GM19463 (cell line): ENCODE measurements at regions not wholly inside any gene's neighbourhood (a gene's known extent, or its start where the extent isn't known, plus 50 kb on each side); places are given as distances from the start of the nearest gene placed in this dataset.

Experiments
- ATAC-seq: cut with Tn5 transposase; IDR thresholded peaks from one replicate; pipeline ENCODE4 v1.9.1; 2021; ENCODE audit warnings: mild to moderate bottlenecking, moderate library complexity; ENCODE audit not compliant: unreplicated experiment

DNA sequence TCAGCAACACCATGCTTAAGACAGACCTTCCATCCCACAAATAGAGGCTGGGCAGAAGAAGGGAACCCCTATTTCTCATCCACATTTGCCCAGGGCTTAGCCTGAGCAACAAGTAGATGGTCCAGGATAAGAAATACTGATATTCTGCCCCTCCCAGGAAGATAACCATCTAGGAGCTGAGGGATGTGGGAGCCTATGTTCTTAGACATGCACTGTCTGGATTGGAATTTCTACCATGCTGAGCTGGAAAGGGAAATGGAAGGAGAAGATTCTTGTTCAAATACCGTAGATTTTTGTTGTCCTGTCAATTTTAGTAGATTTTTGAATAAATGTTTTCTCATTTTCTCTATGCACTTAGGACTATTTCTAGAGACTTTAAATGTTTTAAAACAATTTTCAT, 450.7 kb upstream of the SEMA6D start:
- ATAC-seq: no peak

GRCh38 chr15:47273864-47274263, 443.4 kb upstream of the SEMA6D start:
- no peak for ATAC-seq

- ATAC-seq: no peak
Measured at GRCh38 chr15:47283246-47283645, 434.1 kb upstream of the SEMA6D start.

DNA sequence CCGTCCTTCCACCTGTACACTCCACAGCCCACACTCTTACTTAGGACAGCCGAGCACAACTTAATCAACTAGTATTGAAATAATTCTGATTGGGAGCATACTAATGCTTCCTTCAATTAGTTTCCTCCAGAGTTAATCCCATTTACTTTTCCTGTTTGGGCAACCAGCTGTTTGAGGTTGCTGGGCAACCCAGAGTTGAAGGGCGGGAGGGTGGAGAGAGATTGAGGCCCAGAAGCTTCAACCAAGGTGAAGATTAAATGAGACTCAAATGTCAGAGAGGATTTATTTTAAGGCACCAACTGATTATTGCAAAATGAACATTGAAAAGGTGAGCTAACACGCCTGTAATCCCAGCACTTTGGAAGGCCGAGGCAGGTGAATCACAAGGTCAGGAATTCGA, 428.5 kb upstream of the SEMA6D start:
- no peak for ATAC-seq

- ATAC-seq: no peak
Measured at GRCh38 chr15:47289656-47290055, 427.6 kb upstream of the SEMA6D start.

DNA sequence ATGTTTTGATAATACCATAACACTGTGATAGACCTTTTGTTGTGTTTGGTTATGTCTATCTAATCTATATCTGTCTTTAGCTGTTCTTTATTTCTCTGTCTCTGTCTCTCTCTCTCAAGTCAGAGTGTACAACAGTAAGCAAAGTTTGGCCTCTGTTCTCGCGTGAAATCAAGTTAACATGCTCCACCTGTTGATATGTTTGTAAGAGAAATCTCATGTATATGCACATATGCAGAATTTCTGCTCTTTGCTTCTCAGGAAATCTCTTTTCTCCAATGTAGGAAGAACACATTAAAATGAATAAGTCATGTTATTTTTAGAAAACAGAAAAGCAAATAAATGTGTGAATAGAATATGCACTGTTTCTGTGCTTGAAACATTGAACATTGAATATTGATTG, 425.5 kb upstream of the SEMA6D start:
- ATAC-seq: no peak

- ATAC-seq: no peak
Measured at GRCh38 chr15:47292638-47293190, 424.6 kb upstream of the SEMA6D start.

GRCh38 chr15:47293466-47294162, 423.7 kb upstream of the SEMA6D start:
- no peak for ATAC-seq

- no peak for ATAC-seq
Measured at GRCh38 chr15:47294765-47295259, 422.5 kb upstream of the SEMA6D start.

- no peak for ATAC-seq
Measured at GRCh38 chr15:47296881-47297280, 420.4 kb upstream of the SEMA6D start.

- no peak for ATAC-seq
Measured at GRCh38 chr15:47299846-47300434, 417.4 kb upstream of the SEMA6D start.

DNA sequence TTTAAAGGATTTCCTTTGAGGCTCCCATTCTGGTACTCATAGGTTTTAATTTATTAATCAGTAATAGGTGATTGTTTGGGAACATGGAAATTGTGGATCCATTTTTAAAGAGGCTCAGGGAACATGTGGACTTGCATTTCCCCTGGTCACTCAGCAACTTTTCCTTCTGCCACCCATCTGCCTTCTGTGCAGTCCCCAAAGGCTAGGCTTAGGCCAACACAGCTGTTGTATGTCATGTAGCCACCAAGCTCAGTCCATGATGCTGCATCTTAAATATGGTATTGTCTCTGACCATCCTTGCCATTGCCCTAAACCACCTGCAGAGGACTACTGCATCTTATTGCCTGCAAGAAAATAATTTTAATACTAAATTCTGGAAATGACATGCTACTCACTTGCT, 416.7 kb upstream of the SEMA6D start:
- no peak for ATAC-seq

DNA sequence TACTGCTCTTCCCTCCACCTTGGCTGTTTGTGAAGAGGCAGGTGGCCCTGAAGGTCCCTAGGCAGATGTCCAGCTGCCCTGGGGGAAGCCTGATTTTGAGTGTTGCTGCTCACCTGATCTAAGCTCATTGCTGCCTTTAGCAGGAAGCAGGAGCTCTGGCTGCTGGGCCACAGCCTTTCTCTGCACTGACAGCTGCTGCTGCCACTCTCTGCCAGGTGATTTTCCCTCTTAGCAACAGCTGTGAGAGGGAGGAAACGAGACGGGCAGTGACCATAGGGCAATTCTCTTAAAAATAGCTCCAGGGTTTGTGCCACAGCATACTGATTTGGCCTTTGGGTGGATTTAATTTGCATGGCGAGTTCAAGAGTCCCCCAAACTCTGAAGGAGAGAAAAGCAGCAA, 415.8 kb upstream of the SEMA6D start:
- peak; percentile 52 for ATAC-seq

DNA sequence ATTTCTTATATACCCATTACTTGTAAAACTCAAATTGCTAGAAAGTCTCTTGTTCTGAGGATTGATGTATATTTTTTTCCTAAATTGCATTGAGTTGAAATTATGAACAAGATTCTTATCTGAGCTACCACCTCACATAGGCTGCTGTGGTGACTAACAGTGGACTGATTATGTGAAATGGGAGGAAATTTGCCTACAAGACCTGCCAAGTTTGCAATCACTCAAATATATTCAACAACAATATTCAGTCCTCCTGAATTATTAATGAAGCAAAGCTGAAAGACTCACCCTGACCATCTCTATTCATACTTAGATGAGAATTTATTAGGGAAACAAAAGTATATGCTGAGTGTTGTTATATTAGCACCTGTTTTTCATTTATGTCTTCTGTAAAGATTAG, 412.6 kb upstream of the SEMA6D start:
- ATAC-seq: no peak

- no peak for ATAC-seq
Measured at GRCh38 chr15:47312161-47312560, 405.1 kb upstream of the SEMA6D start.

- ATAC-seq: no peak
Measured at GRCh38 chr15:47326410-47327333, 390.6 kb upstream of the SEMA6D start.

DNA sequence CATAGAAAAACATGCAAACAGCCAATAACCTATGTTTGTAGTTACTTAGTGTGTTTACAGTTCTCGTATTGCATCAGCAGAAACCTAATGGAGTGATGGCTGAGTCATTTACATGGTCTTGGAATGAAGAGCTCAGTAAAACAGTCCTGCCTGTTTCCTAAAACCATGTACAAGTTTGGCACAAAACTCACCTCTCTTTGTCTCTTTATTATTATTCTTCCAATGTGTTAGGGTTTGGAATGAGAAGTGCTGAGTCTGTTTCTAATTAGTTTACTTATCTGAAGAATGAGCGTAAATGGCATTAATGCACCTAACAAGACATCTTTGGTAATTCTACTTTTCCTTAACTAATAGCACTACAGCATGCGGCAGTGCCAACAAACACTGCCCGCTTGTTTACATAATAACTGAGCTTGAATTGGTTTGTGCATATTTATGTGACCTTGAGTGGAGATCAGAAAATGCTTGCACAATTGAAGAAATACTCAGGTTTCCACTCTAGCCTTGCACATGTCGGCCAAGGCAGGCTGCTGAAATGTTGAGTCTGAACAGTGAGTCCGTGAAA, 385.4 kb upstream of the SEMA6D start:
- ATAC-seq: no peak

- ATAC-seq: no peak
Measured at GRCh38 chr15:47332481-47332880, 384.8 kb upstream of the SEMA6D start.

DNA sequence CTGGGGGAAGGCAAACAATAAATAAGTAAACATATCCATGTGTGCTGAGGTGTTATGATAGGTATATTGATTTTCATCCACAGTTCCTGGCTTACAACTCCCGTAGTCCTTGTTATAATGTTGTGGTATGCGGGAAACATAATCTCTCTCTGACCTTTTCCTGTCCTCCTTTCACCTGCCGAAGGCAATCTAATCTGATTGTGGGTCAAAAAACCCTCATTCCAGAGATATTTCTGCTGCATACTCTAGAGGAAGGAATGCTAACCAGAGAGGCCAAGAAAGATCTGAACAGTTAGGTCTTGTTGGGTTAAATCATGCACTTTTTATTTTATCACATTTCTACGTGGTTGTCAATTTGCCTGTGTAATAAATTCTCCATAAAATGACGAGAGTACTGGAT, 383.6 kb upstream of the SEMA6D start:
- ATAC-seq: no peak

DNA sequence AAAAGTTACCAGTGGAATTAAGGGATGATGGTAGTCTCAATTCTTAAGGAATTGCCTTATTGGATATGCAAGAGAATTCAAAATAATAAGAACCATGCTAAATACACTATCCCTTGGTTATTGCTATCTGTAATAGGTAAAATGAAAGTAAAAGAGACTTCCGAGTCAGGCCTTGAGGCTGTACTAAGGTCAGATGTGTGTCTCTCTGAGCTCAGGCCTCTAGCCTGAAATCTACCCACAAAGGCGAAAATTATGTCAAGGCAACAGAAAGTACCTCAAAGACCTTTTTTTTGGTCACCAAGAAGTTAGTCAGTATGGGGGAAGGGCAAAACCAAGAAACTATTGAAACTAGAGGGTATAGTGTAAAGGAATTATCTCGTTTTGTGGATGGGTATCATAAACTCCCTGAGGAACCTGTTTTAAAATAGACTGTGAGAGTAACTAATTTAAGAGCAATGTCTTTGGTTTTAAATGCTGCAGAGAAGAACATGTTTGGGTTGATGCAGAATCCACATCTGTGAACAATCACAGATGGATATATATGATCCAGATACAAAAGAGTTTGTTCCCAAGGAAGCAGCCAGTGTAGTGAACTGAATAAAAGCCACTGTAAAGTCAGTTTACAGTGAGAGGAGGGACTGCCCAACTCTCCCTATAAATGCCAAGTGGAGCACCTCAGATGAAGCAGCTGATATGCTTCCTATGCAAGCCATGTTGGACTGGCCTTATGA, 382.3 kb upstream of the SEMA6D start:
- no peak for ATAC-seq
